Mesothelial cell of epicardium (in vitro differentiated cells): ENCODE measurements at regions not wholly inside any gene's neighbourhood (a gene's known extent, or its start where the extent isn't known, plus 50 kb on each side); places are given as distances from the start of the nearest gene placed in this dataset.

Experiments
- DNase-seq, 2 experiments: peaks; one replicate each; pipeline ENCODE4 v3.0.0; 2021; ENCODE audit warnings: low spot score in 2 of 2; ENCODE audit not compliant: unreplicated experiment in 2 of 2
- H3K27ac Mint-ChIP-seq: 2 replicates; pipeline ENCODE4 v1.8.0; 2021; ENCODE audit warnings: mixed read lengths
- H3K27me3 Mint-ChIP-seq: 2 replicates; pipeline ENCODE4 v1.8.0; 2021; ENCODE audit warnings: low read depth, mixed read lengths
- H3K36me3 Mint-ChIP-seq: 2 replicates; pipeline ENCODE4 v1.8.0; 2021; ENCODE audit warnings: mixed read lengths
- H3K4me1 Mint-ChIP-seq: 2 replicates; pipeline ENCODE4 v1.8.0; 2021; ENCODE audit warnings: mixed read lengths
- H3K4me3 Mint-ChIP-seq: 2 replicates; pipeline ENCODE4 v1.8.0; 2021; ENCODE audit warnings: mild to moderate bottlenecking, moderate library complexity, mixed read lengths
- H3K9me3 Mint-ChIP-seq: 2 replicates; pipeline ENCODE4 v1.8.0; 2021; ENCODE audit warnings: mixed read lengths
- TF ChIP-seq, protein P1 (sequence below): fragments of 200-600 bp; sonication (generic); IDR thresholded peaks from one replicate; pipeline ENCODE4 v1.5.0; 2021; ENCODE audit warnings: antibody characterized with exemption; ENCODE audit not compliant: unreplicated experiment

DNA sequence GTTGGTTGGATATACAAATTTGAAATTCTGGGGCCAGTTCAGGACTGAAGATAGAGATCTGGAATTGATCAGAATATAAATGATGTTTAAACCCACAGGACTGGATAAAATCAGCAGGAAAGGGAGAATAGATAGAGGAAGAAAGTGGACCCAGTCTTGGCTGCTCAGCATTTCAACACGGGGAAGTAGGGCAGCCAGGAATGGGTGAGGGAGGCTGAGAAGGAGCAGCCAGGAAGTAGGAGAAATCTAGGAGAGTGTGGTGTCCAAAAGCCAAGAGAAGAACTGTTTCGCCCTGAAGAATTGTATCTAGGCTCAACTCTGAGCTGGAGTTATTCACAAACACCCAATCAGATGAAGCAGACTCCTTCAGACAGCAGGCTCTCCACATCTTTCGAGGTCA lies 197.9 kb downstream of the CDCA7 start:
- no peak overlapping the region for H3K4me3 Mint-ChIP-seq
- H3K4me1 Mint-ChIP-seq: peaks cover 33% of the 10 kb centered on the region
- TF ChIP-seq, protein P1, sequence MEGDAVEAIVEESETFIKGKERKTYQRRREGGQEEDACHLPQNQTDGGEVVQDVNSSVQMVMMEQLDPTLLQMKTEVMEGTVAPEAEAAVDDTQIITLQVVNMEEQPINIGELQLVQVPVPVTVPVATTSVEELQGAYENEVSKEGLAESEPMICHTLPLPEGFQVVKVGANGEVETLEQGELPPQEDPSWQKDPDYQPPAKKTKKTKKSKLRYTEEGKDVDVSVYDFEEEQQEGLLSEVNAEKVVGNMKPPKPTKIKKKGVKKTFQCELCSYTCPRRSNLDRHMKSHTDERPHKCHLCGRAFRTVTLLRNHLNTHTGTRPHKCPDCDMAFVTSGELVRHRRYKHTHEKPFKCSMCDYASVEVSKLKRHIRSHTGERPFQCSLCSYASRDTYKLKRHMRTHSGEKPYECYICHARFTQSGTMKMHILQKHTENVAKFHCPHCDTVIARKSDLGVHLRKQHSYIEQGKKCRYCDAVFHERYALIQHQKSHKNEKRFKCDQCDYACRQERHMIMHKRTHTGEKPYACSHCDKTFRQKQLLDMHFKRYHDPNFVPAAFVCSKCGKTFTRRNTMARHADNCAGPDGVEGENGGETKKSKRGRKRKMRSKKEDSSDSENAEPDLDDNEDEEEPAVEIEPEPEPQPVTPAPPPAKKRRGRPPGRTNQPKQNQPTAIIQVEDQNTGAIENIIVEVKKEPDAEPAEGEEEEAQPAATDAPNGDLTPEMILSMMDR: no peak
- peaks cover 4% of the 10 kb centered on the region for H3K27me3 Mint-ChIP-seq
- no peaks in the 10 kb centered on the region for H3K36me3 Mint-ChIP-seq
- no peak overlapping the region for H3K27ac Mint-ChIP-seq
- H3K9me3 Mint-ChIP-seq: peaks cover 19% of the 10 kb centered on the region
- no peak for DNase-seq

DNA sequence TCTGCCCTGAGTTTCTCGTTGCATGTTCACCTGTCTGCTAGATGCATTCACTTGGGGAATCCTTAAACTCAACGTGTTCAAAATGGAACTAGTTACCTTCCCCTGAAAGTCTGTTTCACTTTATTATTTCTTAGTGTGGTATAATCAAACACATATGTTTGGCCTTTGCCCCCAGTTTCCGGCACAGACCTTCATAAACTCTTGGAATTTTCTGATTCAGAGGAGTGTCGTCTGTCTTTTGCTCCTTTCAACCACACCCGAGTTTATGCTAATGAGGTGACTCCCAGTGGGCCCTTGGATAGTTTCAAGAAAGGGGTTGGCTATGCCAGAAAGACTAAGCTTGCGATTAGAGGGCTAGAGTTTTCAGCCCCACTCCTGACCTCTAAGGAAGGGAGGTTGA lies 198.9 kb downstream of the CDCA7 start:
- H3K27me3 Mint-ChIP-seq: peaks cover 3% of the 10 kb centered on the region
- H3K36me3 Mint-ChIP-seq: no peaks in the 10 kb centered on the region
- H3K4me1 Mint-ChIP-seq: peaks cover 36% of the 10 kb centered on the region
- no peak overlapping the region for H3K4me3 Mint-ChIP-seq
- TF ChIP-seq, protein P1: no peak
- DNase-seq: no peak
- peaks cover 19% of the 10 kb centered on the region for H3K9me3 Mint-ChIP-seq
- H3K27ac Mint-ChIP-seq: no peak overlapping the region

DNA sequence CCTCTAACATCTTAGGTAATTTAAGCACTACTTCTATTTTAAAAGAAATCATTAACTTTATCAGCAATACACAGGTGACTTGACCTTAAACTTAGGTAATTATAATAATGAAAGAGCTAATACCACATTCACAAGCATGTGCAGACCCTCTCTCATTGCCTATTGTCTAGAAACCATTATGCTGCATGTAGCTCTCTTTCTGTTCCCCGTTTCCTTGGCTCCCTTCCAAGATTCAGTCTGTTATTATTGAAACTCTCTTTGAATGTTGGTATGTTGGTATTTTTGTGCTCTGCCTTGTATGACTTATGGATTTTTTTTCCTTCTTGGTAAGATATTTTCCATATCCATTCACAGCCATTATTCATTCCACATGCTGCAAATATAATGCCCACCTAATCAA lies 201.2 kb downstream of the CDCA7 start:
- no peaks in the 10 kb centered on the region for H3K36me3 Mint-ChIP-seq
- peaks cover 36% of the 10 kb centered on the region for H3K4me1 Mint-ChIP-seq
- no peaks in the 10 kb centered on the region for H3K27me3 Mint-ChIP-seq
- DNase-seq: no peak
- TF ChIP-seq, protein P1: no peak
- peak overlapping the region; percentile 93 for H3K27ac Mint-ChIP-seq
- H3K9me3 Mint-ChIP-seq: peaks cover 9% of the 10 kb centered on the region
- H3K4me3 Mint-ChIP-seq: peak overlapping the region; percentile 41

DNA sequence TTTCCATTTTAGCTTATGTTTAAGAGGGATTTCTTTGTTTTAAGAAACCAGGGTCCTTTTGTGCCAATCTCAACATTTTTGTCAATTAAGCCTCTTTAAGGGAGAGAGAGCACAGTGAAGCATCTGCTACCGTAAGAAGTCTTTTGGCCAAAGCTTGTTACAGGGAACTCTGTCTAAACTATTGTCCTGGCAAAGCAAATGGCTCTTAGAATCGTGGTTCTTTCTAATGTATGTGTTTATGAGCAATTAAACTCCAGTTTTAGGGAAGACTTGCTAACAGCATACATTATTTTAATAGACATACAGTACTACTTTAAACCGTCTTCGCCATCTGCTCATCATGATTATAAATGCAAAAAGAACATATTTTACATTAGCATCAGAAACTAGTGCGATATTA lies 202.1 kb downstream of the CDCA7 start:
- peak overlapping the region; percentile 41 for H3K4me3 Mint-ChIP-seq
- peaks cover 36% of the 10 kb centered on the region for H3K4me1 Mint-ChIP-seq
- TF ChIP-seq, protein P1: no peak
- DNase-seq: no peak
- H3K27me3 Mint-ChIP-seq: peaks cover 4% of the 10 kb centered on the region
- peaks cover 1% of the 10 kb centered on the region for H3K36me3 Mint-ChIP-seq
- peak overlapping the region; percentile 93 for H3K27ac Mint-ChIP-seq
- H3K9me3 Mint-ChIP-seq: peaks cover 9% of the 10 kb centered on the region

DNA sequence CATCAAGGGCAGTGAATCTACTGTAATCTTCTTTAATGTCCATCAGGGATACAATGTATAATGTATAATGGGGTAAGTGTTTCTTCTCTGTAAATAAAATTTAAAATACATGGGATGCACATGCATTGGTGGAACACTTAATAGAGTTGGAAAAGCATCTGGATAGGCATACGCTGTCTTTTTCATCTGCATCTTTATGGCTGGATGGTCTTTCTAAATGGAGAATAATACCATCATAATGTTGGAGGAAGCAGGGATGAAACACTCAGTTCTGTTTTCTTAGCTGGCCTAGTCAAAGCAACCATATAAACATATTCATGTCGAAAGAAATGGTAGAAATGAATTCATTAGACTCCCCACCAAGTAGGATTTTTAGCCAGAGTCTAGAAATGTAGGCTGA lies 202.8 kb downstream of the CDCA7 start:
- Mint-ChIP-seq H3K27ac (no peak overlapping the region), H3K4me3 (no peak overlapping the region), H3K4me1 (peaks cover 36% of the 10 kb centered on the region), H3K27me3 (peaks cover 4% of the 10 kb centered on the region), H3K36me3 (peaks cover 1% of the 10 kb centered on the region), H3K9me3 (peaks cover 9% of the 10 kb centered on the region)
- TF ChIP-seq, protein P1: no peak
- no peak for DNase-seq

DNA sequence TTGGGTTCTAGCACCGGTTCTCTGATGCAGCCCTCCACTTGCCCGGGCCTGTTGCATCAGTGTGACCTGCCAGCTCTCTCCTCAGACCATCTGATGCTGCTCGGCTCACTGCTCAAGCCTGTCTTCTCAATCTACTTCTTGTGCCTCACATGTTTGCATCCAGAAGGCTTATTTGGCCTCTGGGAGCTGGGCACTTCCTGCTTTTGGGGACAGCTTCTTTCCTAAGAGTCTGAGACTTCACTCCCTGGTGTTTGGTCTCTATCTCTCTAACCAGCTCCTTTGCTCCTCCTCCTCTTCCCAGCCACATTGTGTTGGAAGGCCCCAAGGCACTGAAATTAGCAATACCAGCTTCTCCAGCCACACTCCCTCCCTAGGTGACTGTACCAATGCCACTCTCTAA lies 212.8 kb downstream of the CDCA7 start:
- peaks cover 10% of the 10 kb centered on the region for H3K9me3 Mint-ChIP-seq

More for the DNA sequence above, 212.8 kb downstream of the CDCA7 start:
- no peak overlapping the region for H3K27ac Mint-ChIP-seq
- H3K27me3 Mint-ChIP-seq: peaks cover 4% of the 10 kb centered on the region
- TF ChIP-seq, protein P1: no peak
- no peaks in the 10 kb centered on the region for H3K36me3 Mint-ChIP-seq
- DNase-seq: no peak
- no peak overlapping the region for H3K4me3 Mint-ChIP-seq
- peaks cover 19% of the 10 kb centered on the region for H3K4me1 Mint-ChIP-seq
